HG03196 (cell line): ENCODE measurements at regions not wholly inside any gene's neighbourhood (a gene's known extent, or its start where the extent isn't known, plus 50 kb on each side); places are given as distances from the start of the nearest gene placed in this dataset.
"Not testable (repeated sequence)": the region's sequence is repeated elsewhere in the genome, so short reads cannot be mapped to it uniquely, and the experiment has no call there.

ENCODE experiments used
- ATAC-seq: cut with Tn5 transposase; IDR thresholded peaks from one replicate; pipeline ENCODE4 v1.9.1; 2021; ENCODE audit not compliant: unreplicated experiment

DNA sequence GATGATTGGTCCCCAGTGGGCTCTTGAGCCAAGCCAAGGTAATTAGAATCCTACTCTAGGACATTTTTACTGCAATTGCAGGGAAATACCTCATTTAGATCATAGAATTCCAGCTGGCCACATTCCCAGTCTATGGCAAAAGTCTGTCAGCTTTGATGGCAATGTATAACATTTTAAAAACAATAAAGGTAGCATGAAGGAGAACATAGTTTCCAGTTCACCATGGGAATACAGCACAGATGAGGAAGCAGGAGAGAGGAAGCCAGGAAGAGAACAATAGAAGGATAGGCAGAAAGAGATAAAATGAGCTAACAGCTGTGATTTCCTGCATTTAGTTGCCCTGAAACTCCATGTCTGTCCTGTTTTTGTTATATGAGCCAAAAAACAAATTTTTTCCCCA is 897.3 kb upstream of the DDX18 start:
- ATAC-seq: no peak

DNA sequence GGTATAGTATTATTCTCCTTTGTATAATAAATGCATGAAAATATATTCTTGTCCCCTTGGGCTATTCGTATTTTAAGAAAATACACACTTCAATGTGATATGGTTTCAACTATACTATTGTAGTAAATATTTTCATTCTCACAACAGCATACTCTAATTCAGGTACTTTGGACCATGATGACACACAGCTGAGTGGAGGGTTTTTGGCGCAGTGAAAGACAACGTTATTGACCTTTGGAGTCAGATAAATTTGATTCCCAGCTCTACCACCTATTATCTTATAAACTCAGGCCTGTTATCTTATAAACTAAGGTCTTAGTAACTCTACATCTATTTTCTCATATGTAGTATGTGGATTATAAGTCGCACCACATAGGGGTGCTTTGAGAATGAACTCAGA is 895.9 kb upstream of the DDX18 start:
- no peak for ATAC-seq

GRCh38 chr2:116922414-116922813 is 892.1 kb upstream of the DDX18 start:
- no peak for ATAC-seq

- no peak for ATAC-seq
Observed at GRCh38 chr2:116924509-116924908, 890.0 kb upstream of the DDX18 start.

- no peak for ATAC-seq
Observed at GRCh38 chr2:116935097-116935814, 879.2 kb upstream of the DDX18 start.

DNA sequence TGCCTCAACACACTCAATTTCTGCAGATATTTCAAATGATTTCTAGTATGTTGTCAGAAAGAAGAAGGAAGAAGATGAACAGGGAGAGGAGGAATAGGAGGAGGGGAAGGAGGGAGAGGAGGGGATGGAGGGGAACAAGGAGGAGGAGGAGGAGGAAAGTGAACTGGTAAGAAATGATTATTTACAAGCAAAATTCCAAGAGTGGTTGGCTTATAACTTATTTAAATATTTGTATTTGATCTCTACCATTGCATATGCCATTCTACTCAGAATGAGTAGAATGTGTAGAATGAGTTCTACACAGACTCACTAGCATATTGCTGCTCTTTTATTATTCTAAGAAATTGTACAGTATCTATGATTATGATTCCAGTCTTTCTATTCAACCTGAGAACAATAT is 866.2 kb upstream of the DDX18 start:
- ATAC-seq: no peak

DNA sequence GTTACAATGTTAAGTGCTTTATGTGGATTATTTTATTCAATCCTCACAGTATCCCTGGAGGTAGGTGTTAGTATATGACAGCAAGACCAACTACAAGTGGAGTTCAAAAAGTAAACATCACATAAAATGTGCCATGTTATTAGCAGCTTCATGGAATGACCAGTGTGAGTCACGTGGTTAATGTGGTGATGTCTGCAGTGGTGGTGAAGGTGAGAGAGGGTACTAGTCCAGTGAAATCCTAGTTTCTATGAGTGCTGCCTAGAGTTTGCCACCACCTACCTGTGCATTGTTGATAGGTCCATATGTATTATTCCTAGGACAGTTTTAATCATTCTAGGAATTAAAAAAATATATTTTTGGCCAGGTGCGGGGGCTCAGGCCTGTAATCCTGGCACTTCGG is 865.2 kb upstream of the DDX18 start:
- no peak for ATAC-seq

DNA sequence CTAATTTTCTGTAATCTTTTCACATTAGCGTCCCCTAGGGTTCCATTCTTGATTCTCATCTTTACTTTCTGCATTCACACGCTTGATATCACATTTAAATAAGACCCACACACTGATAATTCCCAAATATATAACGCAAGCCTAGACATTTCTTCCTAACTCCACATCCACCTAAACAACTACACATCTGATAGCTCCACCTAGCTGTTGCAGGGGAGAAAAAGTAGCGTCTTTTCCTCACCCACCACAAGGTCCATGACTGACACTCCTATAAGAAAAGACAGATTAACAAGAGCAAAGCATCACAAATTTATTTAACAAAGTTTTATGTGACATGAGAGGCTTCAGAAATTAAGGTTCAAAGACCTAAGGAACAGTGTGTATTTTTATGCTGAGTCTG is 862.2 kb upstream of the DDX18 start:
- no peak for ATAC-seq

- no peak for ATAC-seq
Observed at GRCh38 chr2:116955646-116956045, 858.8 kb upstream of the DDX18 start.

GRCh38 chr2:116975608-116976007 is 838.9 kb upstream of the DDX18 start:
- ATAC-seq: no peak

DNA sequence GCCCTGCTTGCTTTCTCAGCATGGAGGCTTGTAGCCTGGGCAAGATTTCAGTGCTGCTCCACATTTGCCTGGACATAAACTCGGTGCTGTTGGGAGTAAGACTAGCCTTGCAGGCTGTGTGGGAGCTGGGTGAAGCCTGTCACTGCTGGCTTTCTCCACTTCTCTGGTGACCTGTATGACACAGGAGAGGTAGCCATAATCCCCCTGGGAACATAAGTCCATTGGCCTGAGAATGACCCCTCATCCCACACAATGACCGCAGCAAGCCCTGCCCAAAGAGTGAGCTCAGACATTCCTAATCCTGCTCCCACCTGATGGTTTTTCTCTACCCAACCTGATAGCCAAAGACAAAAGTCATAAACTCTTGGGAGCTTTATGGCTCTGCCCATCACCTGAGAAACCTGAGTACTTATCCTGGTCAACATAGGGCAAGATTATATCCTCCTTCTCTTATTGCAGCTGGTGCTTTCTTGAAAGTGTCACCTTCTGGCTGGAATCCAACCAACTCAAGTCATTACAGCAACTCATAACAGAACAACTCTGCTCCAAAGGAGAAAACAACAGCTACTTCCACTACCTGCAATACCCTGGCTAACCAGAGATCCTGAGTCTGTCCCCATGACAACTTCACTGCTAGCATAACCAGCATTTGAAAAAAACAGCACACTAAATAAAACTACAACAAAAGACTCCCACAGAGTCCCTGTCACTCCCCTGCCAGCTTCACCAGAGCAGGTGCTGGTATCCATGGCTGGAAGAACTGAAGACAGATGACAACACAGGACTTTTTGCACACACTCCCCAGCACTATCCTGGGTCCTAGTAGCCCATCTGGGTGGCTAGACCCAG is 834.4 kb upstream of the DDX18 start:
- no peak for ATAC-seq

- ATAC-seq: no peak
Observed at GRCh38 chr2:116987447-116987846, 827.0 kb upstream of the DDX18 start.

DNA sequence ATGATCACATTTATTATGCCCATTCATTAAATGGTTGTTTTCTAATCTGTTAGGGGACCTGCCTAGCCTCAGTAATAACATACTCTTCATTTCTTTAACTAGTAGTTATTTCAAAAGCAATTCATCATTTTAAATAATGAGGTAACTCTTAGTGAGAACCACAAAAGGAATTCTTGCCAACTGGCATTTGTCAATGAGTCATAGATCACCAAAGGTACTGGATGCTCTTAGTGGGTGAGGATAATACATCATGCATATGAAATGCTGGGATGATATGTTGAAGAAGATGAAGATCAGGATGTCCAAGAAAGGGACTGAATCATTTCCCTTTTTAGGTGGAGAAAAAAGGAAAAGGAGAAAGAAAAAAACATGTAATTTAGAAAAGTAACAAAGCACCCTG is 826.2 kb upstream of the DDX18 start:
- ATAC-seq: no peak

DNA sequence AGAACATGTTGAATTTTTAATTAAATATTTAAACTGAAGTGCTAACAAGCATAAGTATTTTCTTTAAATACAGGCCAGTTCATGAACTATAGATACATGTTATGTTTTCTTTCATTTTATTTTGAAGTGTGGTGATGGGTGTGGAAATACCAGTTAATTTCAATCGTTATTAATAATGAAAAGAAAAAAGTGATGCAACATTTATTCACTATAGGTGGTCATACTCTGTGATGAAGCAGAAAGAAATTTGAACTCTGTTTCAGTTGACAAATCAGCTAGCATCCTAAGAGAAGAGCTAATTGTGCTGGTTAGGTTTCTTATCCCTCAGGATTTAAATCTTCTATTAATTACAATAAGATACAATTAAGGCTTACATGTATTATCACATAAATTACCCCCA is 795.1 kb upstream of the DDX18 start:
- no peak for ATAC-seq

DNA sequence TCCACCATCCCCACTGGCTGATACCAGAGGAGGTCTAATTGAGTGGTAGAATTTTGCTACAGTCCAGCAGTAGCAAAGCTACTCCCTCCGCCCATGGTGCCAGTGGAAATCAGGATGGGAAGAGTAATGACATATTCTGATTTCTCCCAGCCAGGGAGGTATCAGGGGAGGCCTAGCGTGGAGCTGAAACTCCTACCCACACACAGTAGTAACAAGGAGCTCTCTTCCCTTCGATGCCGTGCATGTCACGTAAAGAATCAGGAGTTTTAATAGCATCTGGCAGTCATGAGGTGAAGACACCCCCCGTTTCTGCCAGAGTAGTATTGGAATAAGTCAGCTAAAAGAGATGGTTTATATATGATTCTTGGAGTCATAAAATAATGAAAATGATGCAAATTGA is 786.8 kb upstream of the DDX18 start:
- no peak for ATAC-seq

DNA sequence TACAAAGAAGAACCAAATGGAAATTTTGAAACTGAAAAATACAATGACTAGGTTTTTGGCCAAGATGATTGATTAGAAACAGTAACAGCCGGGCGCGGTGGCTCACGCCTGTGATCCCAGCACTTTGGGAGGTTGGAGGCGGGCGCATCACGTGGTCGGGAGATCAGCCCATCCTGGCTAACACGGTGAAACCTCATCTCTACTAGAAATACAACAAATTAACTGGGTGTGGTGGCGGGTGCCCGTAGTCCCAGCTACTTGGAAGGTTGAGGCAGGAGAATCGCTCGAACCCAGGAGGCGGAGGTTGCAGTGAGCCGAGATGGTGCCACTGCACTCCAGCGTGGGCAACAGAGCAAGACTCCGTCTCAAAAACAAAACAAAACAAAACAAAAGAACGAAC is 785.8 kb upstream of the DDX18 start:
- ATAC-seq: not testable (repeated sequence)

- no peak for ATAC-seq
Observed at GRCh38 chr2:117055499-117056375, 758.8 kb upstream of the DDX18 start.

DNA sequence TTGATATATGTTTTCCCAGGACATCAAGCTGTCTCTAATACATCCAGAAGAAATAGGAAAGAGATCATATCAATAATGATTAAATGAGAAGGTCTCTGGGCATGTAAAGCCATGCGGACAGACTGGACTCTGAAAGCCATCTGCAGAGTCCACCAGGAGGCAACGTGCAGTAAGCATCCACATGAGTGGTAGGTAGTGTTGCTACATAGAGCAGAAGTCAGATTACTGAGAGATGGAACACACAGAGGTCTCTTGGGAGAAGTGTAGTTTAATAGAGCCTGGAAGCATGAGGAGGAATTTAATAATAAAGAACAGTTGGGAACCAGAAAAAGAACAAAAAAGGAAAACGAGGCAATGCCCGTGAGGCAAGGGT is 758.1 kb upstream of the DDX18 start:
- no peak for ATAC-seq

DNA sequence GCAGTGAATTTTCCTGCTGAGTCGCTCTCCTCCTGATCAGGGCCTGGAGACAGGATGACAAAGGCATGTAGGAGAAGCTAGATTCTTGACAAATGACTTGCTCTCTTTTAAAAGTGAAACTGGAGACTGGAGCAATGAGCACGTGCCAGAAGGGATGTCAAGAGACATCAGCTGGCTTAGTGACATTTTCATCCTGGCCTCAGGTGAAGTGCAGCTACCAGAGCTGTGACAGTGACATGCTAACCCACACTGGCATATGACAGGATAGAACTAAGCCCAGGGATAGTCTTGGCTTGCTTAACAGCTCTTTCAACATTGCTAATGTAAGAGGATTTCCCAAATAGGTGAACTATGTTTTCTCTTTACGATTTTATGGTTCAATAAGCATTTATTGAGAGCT is 757.5 kb upstream of the DDX18 start:
- ATAC-seq: no peak

DNA sequence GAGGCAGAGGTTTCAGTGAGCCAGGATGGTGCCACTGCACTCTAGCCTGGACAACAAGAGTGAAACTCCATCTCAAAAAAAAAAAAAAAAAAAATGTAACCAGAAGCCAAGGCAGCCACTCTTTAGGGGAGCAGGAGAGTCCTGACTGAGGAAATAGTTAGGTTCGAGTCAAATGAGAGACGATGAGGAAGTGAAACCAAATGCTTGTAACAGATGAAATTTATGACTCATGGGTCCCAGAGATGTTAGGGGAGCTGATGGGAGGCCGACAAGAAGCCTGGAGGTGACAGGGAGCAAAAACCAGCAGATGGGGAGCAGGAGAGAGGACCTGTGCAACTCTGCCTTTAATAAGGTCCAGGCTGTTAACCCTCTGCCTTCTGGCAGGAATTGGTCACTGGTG is 756.1 kb upstream of the DDX18 start:
- peak; percentile 65 for ATAC-seq

DNA sequence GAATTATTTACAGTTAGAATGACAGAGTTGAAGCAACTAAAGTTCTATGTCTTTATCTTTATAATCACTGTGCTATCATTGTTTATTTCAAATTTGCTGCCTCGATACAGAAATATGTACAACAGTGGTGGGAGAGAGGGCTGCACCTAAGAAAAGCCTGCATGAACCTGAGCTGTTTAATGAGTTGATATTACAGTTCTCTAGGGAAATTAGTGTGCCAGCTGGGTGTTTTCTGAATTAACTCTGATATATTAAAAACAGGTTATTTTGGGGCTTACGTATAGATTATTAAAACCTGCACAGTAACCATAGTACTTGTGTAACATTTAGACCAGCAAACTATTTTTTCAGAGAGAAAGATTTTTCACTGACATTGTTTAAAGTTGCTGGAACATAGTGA is 750.5 kb upstream of the DDX18 start:
- no peak for ATAC-seq

DNA sequence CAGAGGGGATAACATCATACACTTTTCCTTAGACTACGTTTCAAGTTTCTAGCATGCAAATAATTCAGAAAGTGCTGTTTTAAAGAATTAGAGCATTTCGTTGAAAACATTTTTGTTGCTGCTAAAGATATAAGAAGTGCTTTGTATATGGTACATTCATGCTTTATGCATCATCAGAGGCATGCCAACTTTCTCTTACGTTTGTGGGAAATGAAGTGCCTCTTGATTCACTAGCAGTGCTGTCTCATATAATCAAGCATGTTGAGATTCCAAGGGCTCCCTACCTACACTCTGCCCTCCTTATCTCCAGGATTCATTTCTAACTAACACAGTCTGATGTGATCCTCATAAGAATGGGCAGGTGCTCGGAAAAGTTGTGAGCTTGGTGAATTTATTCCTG is 748.6 kb upstream of the DDX18 start:
- ATAC-seq: no peak
